ENCODE measurements at regions not wholly inside any gene's neighbourhood (a gene's known extent, or its start where the extent isn't known, plus 50 kb on each side); places are given as distances from the start of the nearest gene placed in this dataset.
"Not testable (repeated sequence)": the region's sequence is repeated elsewhere in the genome, so short reads cannot be mapped to it uniquely, and the experiment has no call there.

DNA sequence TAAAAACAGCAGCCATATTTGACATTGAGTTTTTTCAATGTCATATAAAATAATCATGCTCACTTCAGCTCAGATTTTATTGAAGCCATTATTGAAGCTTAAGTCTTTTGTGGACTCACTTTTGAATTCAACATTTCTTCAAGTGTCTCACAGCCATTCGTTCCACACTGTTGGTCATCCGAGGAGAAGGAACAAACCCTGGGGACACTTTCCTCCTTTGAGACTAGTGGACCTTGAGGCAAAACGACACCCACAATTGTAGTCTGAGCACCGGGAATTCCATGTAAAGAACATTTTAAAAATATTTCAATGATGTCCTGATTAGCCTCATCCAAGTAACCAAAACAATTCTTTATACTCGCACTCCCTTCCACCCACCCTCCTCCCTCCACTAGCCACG lies 174.7 kb downstream of the CD47 start:
- ChIA-PET CTCF (interaction anchor here (0.6 to 1.9 kb wide), 4 partner anchors 11 to 915 kb away, joined by 3 to 8 read pairs (median 3); no protein-coding TSS in a partner anchor), POLR2A (interaction anchor here (1.0 kb wide), 1 partner anchor 10 kb away, joined by 4 read pairs; no protein-coding TSS in a partner anchor)

DNA sequence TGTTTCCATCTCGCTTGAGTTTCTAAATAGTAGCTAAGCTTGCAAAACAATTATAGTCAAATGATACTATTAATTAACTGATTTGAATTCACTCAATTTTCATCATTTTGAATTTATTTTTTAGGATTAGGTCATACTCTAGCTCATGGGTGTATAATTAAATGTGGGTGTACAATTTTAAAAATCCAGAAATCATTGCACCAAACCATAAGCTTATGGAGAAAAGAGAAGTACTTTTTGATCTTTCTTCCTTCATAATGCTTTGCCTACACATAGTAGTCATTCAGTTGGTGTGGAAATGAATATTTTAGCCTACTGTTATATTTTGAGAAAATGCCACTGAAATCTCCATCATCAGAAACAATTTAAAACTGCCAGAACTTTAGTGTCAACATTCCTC lies 175.1 kb downstream of the CD47 start:
- DNase-seq (no peak), ATAC-seq (no peak)
- intact Hi-C loops (cut with DNase I, micrococcal nuclease): no loop called here
- ChIA-PET POLR2A (interaction anchor here (1.0 kb wide), 1 partner anchor 10 kb away, joined by 4 read pairs; no protein-coding TSS in a partner anchor), CTCF (interaction anchor here (0.7 to 1.9 kb wide), 3 partner anchors 11 to 916 kb away, joined by 3 to 8 read pairs (median 3); no protein-coding TSS in a partner anchor)
- H3K4me3 Mint-ChIP-seq: no peak overlapping the region
- no peak overlapping the region for H3K27ac Mint-ChIP-seq
- no peaks in the 10 kb centered on the region for H3K9me3 Mint-ChIP-seq (ENCODE audit: low read depth)
- peaks cover 11% of the 10 kb centered on the region for H3K4me1 Mint-ChIP-seq
- peaks cover 11% of the 10 kb centered on the region for H3K27me3 Mint-ChIP-seq
- no peaks in the 10 kb centered on the region for H3K36me3 Mint-ChIP-seq (ENCODE audit: low read depth)

More for the DNA sequence above, 174.7 kb downstream of the CD47 start:
- ATAC-seq (no peak), DNase-seq (no peak)
- no peaks in the 10 kb centered on the region for H3K36me3 Mint-ChIP-seq (ENCODE audit: low read depth)
- no peak overlapping the region for H3K27ac Mint-ChIP-seq
- H3K4me3 Mint-ChIP-seq: no peak overlapping the region
- no peaks in the 10 kb centered on the region for H3K9me3 Mint-ChIP-seq (ENCODE audit: low read depth)
- peaks cover 6% of the 10 kb centered on the region for H3K4me1 Mint-ChIP-seq
- peaks cover 11% of the 10 kb centered on the region for H3K27me3 Mint-ChIP-seq
- intact Hi-C loops (cut with DNase I, micrococcal nuclease): no loop called here

DNA sequence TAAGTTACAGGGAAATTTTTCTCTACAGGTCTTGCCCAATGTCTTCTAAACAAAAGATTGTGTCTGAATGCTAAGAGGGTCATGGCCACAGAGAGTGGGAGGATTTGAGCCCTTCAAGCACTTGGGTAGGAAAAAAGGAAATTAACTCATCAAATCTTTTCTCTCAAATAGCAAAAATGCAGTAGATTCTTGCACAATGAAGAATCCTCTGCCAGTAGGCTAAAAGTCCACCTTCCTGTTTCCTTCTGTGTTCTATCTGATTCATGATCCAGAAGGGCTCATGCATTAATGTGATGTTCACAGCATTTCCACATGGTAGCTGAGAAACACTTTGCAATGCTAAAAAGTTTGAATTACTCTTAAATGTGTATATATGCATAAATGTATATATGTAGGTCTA lies 177.1 kb downstream of the CD47 start:
- peaks cover 16% of the 10 kb centered on the region for H3K4me1 Mint-ChIP-seq
- intact Hi-C loops (cut with DNase I, micrococcal nuclease): no loop called here
- DNase-seq: no peak
- no peaks in the 10 kb centered on the region for H3K36me3 Mint-ChIP-seq (ENCODE audit: low read depth)
- H3K27ac Mint-ChIP-seq: no peak overlapping the region
- no peak for ATAC-seq
- no peak overlapping the region for H3K4me3 Mint-ChIP-seq
- ChIA-PET CTCF (no interaction called here), POLR2A (no interaction called here)
- H3K9me3 Mint-ChIP-seq (ENCODE audit: low read depth): no peaks in the 10 kb centered on the region
- H3K27me3 Mint-ChIP-seq: peaks cover 8% of the 10 kb centered on the region

DNA sequence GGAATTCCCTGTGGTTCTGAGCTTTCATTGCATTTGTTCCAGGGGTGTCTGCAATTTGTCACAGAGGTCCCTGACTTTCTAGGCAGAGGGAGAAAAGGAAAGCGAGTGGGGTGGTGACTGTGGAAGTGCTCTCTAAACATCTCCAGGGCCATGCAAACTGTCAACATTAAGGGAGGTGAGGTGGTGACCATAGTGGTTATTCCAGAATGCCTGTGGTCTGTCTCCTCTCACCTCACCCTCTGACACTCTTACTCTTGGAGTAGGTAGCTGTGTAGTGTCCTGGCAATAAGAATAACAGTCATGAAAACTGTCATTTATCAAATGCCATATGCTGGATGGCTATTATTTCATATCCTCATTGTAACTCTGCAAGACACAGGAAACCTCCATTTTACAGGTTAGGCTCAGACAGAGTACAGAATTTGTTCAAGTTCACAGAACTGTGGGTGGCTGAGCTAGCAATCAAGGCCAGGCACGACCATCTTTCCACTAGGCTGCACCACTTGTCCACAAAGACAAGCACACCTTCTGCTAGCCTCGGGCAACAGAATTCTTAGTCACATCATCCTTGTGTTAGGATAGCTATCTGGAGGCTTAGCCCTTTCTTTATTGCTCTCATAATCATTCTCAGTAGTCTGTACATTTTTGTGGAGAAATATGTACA lies 179.4 kb downstream of the CD47 start:
- Mint-ChIP-seq H3K9me3 (ENCODE audit: low read depth) (no peaks in the 10 kb centered on the region), H3K27me3 (peaks cover 2% of the 10 kb centered on the region), H3K4me1 (peaks cover 16% of the 10 kb centered on the region), H3K27ac (no peak overlapping the region), H3K4me3 (no peak overlapping the region), H3K36me3 (ENCODE audit: low read depth) (no peaks in the 10 kb centered on the region)
- DNase-seq (no peak), ATAC-seq (no peak)
- ChIA-PET POLR2A (interaction anchor here (0.6 kb wide), 2 partner anchors 220 to 784 kb away, joined by 3 to 4 read pairs; no protein-coding TSS in a partner anchor), CTCF (interaction anchor here (0.5 to 1.6 kb wide), 6 partner anchors 16 to 1368 kb away, joined by 3 to 6 read pairs (median 3); no protein-coding TSS in a partner anchor)
- intact Hi-C loops (cut with DNase I, micrococcal nuclease): no loop called here

DNA sequence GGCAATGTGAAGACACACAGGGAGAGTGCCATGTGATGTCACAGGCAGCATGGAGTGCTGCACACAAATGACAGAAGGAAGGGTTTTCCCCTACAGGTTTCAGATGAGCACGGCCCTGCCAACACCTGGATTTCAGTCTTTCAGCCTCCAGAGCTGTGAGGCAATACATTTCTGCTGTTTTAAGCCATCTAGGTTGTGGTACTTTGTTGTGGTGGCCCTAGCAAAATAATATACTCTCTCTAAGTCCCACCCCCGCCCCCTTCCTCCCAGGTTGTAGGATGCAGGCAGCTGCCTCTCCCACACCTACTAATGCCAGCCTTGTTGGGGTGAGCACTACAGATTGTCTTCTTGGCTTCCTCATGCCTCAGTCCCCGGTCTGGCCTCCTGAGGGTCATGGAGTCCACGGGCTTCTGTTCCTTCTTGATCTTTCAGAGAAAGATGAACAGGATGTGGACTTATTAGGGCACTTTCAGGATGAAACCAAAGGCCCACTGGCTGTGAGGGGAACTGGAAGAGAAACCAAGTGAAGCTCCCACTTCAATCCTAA lies 180.0 kb downstream of the CD47 start:
- no peak overlapping the region for H3K4me3 Mint-ChIP-seq
- no peaks in the 10 kb centered on the region for H3K9me3 Mint-ChIP-seq (ENCODE audit: low read depth)
- POLR2A ChIA-PET: interaction anchor here (0.6 kb wide), 2 partner anchors 220 to 785 kb away, joined by 3 to 4 read pairs; no protein-coding TSS in a partner anchor
- no peaks in the 10 kb centered on the region for H3K36me3 Mint-ChIP-seq (ENCODE audit: low read depth)
- CTCF ChIA-PET: interaction anchor here (0.5 to 1.6 kb wide), 6 partner anchors 17 to 1368 kb away, joined by 3 to 6 read pairs (median 3); no protein-coding TSS in a partner anchor
- H3K27me3 Mint-ChIP-seq: peaks cover 2% of the 10 kb centered on the region
- peak; percentile 68 for DNase-seq
- H3K27ac Mint-ChIP-seq: no peak overlapping the region
- peaks cover 16% of the 10 kb centered on the region for H3K4me1 Mint-ChIP-seq
- peak; percentile 95 for ATAC-seq
- intact Hi-C loops (cut with DNase I, micrococcal nuclease): no loop called here

- intact Hi-C loops (cut with DNase I, micrococcal nuclease); H3K36me3 Mint-ChIP-seq (ENCODE audit: low read depth); H3K9me3 Mint-ChIP-seq (ENCODE audit: low read depth); DNase-seq; H3K27me3 Mint-ChIP-seq; H3K4me3 Mint-ChIP-seq; H3K27ac Mint-ChIP-seq; ATAC-seq; POLR2A ChIA-PET: not testable (repeated sequence)
- peaks cover 16% of the 10 kb centered on the region for H3K4me1 Mint-ChIP-seq
- CTCF ChIA-PET: interaction anchor here (0.6 to 0.9 kb wide), 3 partner anchors 19 to 912 kb away, joined by 3 to 5 read pairs (median 3); no protein-coding TSS in a partner anchor
Measured at GRCh38 chr3:107909583-107909982, 181.2 kb downstream of the CD47 start.

DNA sequence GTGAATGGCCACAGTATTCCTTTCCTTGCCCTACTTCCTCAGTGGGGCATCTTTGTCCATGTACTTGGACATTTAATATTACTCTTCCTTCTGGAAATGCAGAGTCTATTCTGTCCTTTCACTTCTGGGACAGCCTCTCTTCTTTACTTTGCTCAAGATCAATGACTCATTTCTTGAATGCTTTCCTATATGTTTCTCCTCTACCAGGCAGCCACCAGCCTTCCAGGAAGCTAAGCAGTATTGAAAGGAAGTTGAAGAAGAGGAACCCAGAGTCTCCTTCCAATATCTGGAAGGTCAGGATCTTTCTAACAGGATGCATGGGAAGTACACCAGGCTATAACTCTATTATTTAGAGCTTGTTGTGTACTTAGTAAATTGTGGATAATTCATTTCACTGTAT lies 182.8 kb downstream of the CD47 start:
- Mint-ChIP-seq H3K27me3 (peaks cover 2% of the 10 kb centered on the region), H3K36me3 (ENCODE audit: low read depth) (no peaks in the 10 kb centered on the region), H3K9me3 (ENCODE audit: low read depth) (no peaks in the 10 kb centered on the region), H3K4me3 (no peak overlapping the region), H3K4me1 (peaks cover 16% of the 10 kb centered on the region), H3K27ac (no peak overlapping the region)
- POLR2A ChIA-PET: no interaction called here
- DNase-seq (no peak), ATAC-seq (no peak)
- CTCF ChIA-PET: interaction anchor here (0.7 kb wide), 1 partner anchor 20 kb away, joined by 4 read pairs; no protein-coding TSS in a partner anchor
- intact Hi-C loops (cut with DNase I, micrococcal nuclease): no loop called here

GRCh38 chr3:107904536-107905066 lies 186.2 kb downstream of the CD47 start:
- Mint-ChIP-seq H3K4me1 (no peaks in the 10 kb centered on the region), H3K27me3 (peaks cover 7% of the 10 kb centered on the region), H3K36me3 (ENCODE audit: low read depth) (no peaks in the 10 kb centered on the region), H3K27ac (no peak overlapping the region), H3K4me3 (no peak overlapping the region), H3K9me3 (ENCODE audit: low read depth) (no peaks in the 10 kb centered on the region)
- no peak for ATAC-seq
- intact Hi-C loops (cut with DNase I, micrococcal nuclease): no loop called here
- no peak for DNase-seq
- ChIA-PET CTCF (interaction anchor here (0.8 to 1.7 kb wide), 5 partner anchors 12 to 542 kb away, joined by 3 to 4 read pairs (median 3); no protein-coding TSS in a partner anchor), POLR2A (no interaction called here)

GRCh38 chr3:107899990-107900651 lies 190.7 kb downstream of the CD47 start:
- Mint-ChIP-seq H3K36me3 (ENCODE audit: low read depth) (no peaks in the 10 kb centered on the region), H3K27me3 (peaks cover 21% of the 10 kb centered on the region), H3K9me3 (ENCODE audit: low read depth) (no peaks in the 10 kb centered on the region), H3K4me3 (no peak overlapping the region), H3K27ac (no peak overlapping the region), H3K4me1 (no peaks in the 10 kb centered on the region)
- POLR2A ChIA-PET: no interaction called here
- ATAC-seq (no peak), DNase-seq (no peak)
- CTCF ChIA-PET: interaction anchor here (0.6 kb wide), 1 partner anchor 579 kb away, joined by 3 read pairs; no protein-coding TSS in a partner anchor
- intact Hi-C loops (cut with DNase I, micrococcal nuclease): no loop called here

GRCh38 chr3:107897471-107898061 lies 193.3 kb downstream of the CD47 start:
- CTCF ChIA-PET: interaction anchor here (1.2 kb wide), 1 partner anchor 30 kb away, joined by 12 read pairs; no protein-coding TSS in a partner anchor
- no peaks in the 10 kb centered on the region for H3K36me3 Mint-ChIP-seq (ENCODE audit: low read depth)
- no peaks in the 10 kb centered on the region for H3K4me1 Mint-ChIP-seq
- H3K27me3 Mint-ChIP-seq: peaks cover 25% of the 10 kb centered on the region
- POLR2A ChIA-PET: no interaction called here
- no peak for DNase-seq
- no peak overlapping the region for H3K4me3 Mint-ChIP-seq
- ATAC-seq: no peak
- intact Hi-C loops (cut with DNase I, micrococcal nuclease): no loop called here
- no peak overlapping the region for H3K27ac Mint-ChIP-seq
- H3K9me3 Mint-ChIP-seq (ENCODE audit: low read depth): no peaks in the 10 kb centered on the region

DNA sequence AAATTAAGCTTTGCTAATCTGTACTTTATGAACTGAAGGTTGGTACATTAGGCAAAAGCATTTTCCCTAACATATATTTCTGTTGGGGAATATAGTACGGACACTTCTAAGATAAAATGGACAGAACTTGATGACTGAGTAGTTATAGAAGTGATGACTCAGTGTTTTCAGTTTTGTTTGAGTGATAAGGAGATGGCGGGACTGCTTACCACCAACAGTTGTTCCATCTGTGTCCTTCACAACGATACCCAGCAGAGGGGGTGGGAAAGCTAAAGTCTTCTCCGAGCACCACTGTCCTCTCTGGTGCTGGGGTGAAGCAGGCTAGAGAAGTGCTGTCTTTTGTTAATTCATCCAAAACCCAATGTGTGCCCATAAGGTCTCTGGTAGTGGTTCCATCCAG lies 195.8 kb downstream of the CD47 start:
- ATAC-seq (peak; percentile 47), DNase-seq (peak; percentile 18)
- Mint-ChIP-seq H3K4me1 (no peaks in the 10 kb centered on the region), H3K27me3 (peaks cover 23% of the 10 kb centered on the region), H3K36me3 (ENCODE audit: low read depth) (no peaks in the 10 kb centered on the region), H3K9me3 (ENCODE audit: low read depth) (no peaks in the 10 kb centered on the region), H3K27ac (no peak overlapping the region), H3K4me3 (no peak overlapping the region)
- intact Hi-C loops (cut with DNase I, micrococcal nuclease): no loop called here
- ChIA-PET POLR2A (no interaction called here), CTCF (interaction anchor here (0.6 to 1.6 kb wide), 3 partner anchors 23 to 160 kb away, joined by 3 to 6 read pairs (median 4); no protein-coding TSS in a partner anchor)

All from activated CD4-positive, alpha-beta T cell treated with anti-CD3 and anti-CD28 coated beads for 36 hours (primary cell).